ENCODE measurements at regions not wholly inside any gene's neighbourhood (a gene's known extent, or its start where the extent isn't known, plus 50 kb on each side); places are given as distances from the start of the nearest gene placed in this dataset.
"Not testable (repeated sequence)": the region's sequence is repeated elsewhere in the genome, so short reads cannot be mapped to it uniquely, and the experiment has no call there.

GRCh38 chr12:85600841-85601240 is 235.4 kb downstream of the RASSF9 start:
- no peaks in the 10 kb centered on the region for H3K36me3 Mint-ChIP-seq
- peaks cover 8% of the 10 kb centered on the region for H3K9me3 Mint-ChIP-seq
- DNase-seq = no peak
- no peak overlapping the region for H3K27ac Mint-ChIP-seq
- H3K27me3 Mint-ChIP-seq = no peaks in the 10 kb centered on the region
- CTCF ChIA-PET = no interaction called here
- H3K4me1 Mint-ChIP-seq = no peaks in the 10 kb centered on the region
- H3K4me3 Mint-ChIP-seq = no peak overlapping the region

GRCh38 chr12:85603556-85603955 is 232.7 kb downstream of the RASSF9 start:
- no peak overlapping the region for H3K4me3 Mint-ChIP-seq

GRCh38 chr12:85606455-85606854 is 229.8 kb downstream of the RASSF9 start:
- Mint-ChIP-seq H3K27ac (no peak overlapping the region), H3K9me3 (peaks cover 2% of the 10 kb centered on the region), H3K4me1 (no peaks in the 10 kb centered on the region), H3K27me3 (no peaks in the 10 kb centered on the region), H3K4me3 (no peak overlapping the region), H3K36me3 (no peaks in the 10 kb centered on the region)
- no peak for DNase-seq
- CTCF ChIA-PET = no interaction called here

More at GRCh38 chr12:85603556-85603955, 232.7 kb downstream of the RASSF9 start:
- Mint-ChIP-seq H3K27me3 (no peaks in the 10 kb centered on the region), H3K9me3 (no peaks in the 10 kb centered on the region), H3K36me3 (no peaks in the 10 kb centered on the region), H3K4me1 (no peaks in the 10 kb centered on the region), H3K27ac (no peak overlapping the region)
- CTCF ChIA-PET = no interaction called here
- DNase-seq = no peak

- peaks cover 2% of the 10 kb centered on the region for H3K9me3 Mint-ChIP-seq
- H3K27ac Mint-ChIP-seq = no peak overlapping the region
- H3K27me3 Mint-ChIP-seq = no peaks in the 10 kb centered on the region
- no peak overlapping the region for H3K4me3 Mint-ChIP-seq
- H3K4me1 Mint-ChIP-seq = no peaks in the 10 kb centered on the region
- CTCF ChIA-PET = no interaction called here
- no peak for DNase-seq
- H3K36me3 Mint-ChIP-seq = no peaks in the 10 kb centered on the region
Measured at GRCh38 chr12:85609778-85610177, 226.4 kb downstream of the RASSF9 start.

GRCh38 chr12:85610194-85610593 is 226.0 kb downstream of the RASSF9 start:
- no peak for DNase-seq
- Mint-ChIP-seq H3K27ac (no peak overlapping the region), H3K4me3 (no peak overlapping the region), H3K27me3 (no peaks in the 10 kb centered on the region), H3K36me3 (no peaks in the 10 kb centered on the region), H3K4me1 (no peaks in the 10 kb centered on the region), H3K9me3 (peaks cover 2% of the 10 kb centered on the region)
- CTCF ChIA-PET = no interaction called here

- H3K4me1 Mint-ChIP-seq = no peaks in the 10 kb centered on the region
- no peak for DNase-seq
- no peaks in the 10 kb centered on the region for H3K36me3 Mint-ChIP-seq
- H3K27me3 Mint-ChIP-seq = no peaks in the 10 kb centered on the region
- CTCF ChIA-PET = no interaction called here
- H3K9me3 Mint-ChIP-seq = no peaks in the 10 kb centered on the region
- H3K4me3 Mint-ChIP-seq = no peak overlapping the region
- no peak overlapping the region for H3K27ac Mint-ChIP-seq
Measured at GRCh38 chr12:85616201-85616600, 220.0 kb downstream of the RASSF9 start.

GRCh38 chr12:85617307-85618091 is 218.7 kb downstream of the RASSF9 start:
- no peaks in the 10 kb centered on the region for H3K9me3 Mint-ChIP-seq
- H3K27ac Mint-ChIP-seq = no peak overlapping the region
- H3K27me3 Mint-ChIP-seq = no peaks in the 10 kb centered on the region
- H3K4me3 Mint-ChIP-seq = no peak overlapping the region
- no peak for DNase-seq
- CTCF ChIA-PET = no interaction called here
- no peaks in the 10 kb centered on the region for H3K4me1 Mint-ChIP-seq
- H3K36me3 Mint-ChIP-seq = no peaks in the 10 kb centered on the region

- Mint-ChIP-seq H3K36me3 (no peaks in the 10 kb centered on the region), H3K4me1 (no peaks in the 10 kb centered on the region), H3K27me3 (no peaks in the 10 kb centered on the region), H3K27ac (no peak overlapping the region), H3K9me3 (no peaks in the 10 kb centered on the region), H3K4me3 (no peak overlapping the region)
- no peak for DNase-seq
- CTCF ChIA-PET = no interaction called here
Measured at GRCh38 chr12:85621041-85621440, 215.2 kb downstream of the RASSF9 start.

GRCh38 chr12:85623763-85624162 is 212.4 kb downstream of the RASSF9 start:
- Mint-ChIP-seq H3K9me3 (peaks cover 3% of the 10 kb centered on the region), H3K4me3 (no peak overlapping the region), H3K36me3 (no peaks in the 10 kb centered on the region), H3K27me3 (no peaks in the 10 kb centered on the region), H3K27ac (no peak overlapping the region), H3K4me1 (no peaks in the 10 kb centered on the region)
- CTCF ChIA-PET = no interaction called here
- no peak for DNase-seq

- CTCF ChIA-PET = no interaction called here
- no peaks in the 10 kb centered on the region for H3K4me1 Mint-ChIP-seq
- no peak overlapping the region for H3K4me3 Mint-ChIP-seq
- DNase-seq = no peak
- H3K27ac Mint-ChIP-seq = no peak overlapping the region
- H3K36me3 Mint-ChIP-seq = no peaks in the 10 kb centered on the region
- H3K9me3 Mint-ChIP-seq = peaks cover 3% of the 10 kb centered on the region
- H3K27me3 Mint-ChIP-seq = no peaks in the 10 kb centered on the region
Measured at GRCh38 chr12:85625467-85625866, 210.7 kb downstream of the RASSF9 start.

- DNase-seq = no peak
- H3K27ac Mint-ChIP-seq = no peak overlapping the region
- H3K4me3 Mint-ChIP-seq = no peak overlapping the region
- no peaks in the 10 kb centered on the region for H3K36me3 Mint-ChIP-seq
- CTCF ChIA-PET = no interaction called here
- H3K27me3 Mint-ChIP-seq = no peaks in the 10 kb centered on the region
- peaks cover 3% of the 10 kb centered on the region for H3K9me3 Mint-ChIP-seq
- H3K4me1 Mint-ChIP-seq = no peaks in the 10 kb centered on the region
Measured at GRCh38 chr12:85626001-85626783, 210.0 kb downstream of the RASSF9 start.

GRCh38 chr12:85626784-85627171 is 209.4 kb downstream of the RASSF9 start:
- CTCF ChIA-PET = no interaction called here
- Mint-ChIP-seq H3K4me1 (no peaks in the 10 kb centered on the region), H3K4me3 (no peak overlapping the region), H3K9me3 (peaks cover 3% of the 10 kb centered on the region), H3K36me3 (no peaks in the 10 kb centered on the region), H3K27ac (no peak overlapping the region), H3K27me3 (no peaks in the 10 kb centered on the region)
- DNase-seq = no peak

GRCh38 chr12:85627584-85627983 is 208.6 kb downstream of the RASSF9 start:
- no peak for DNase-seq
- H3K27me3 Mint-ChIP-seq = no peaks in the 10 kb centered on the region
- H3K4me3 Mint-ChIP-seq = no peak overlapping the region
- no peaks in the 10 kb centered on the region for H3K36me3 Mint-ChIP-seq
- H3K9me3 Mint-ChIP-seq = peaks cover 3% of the 10 kb centered on the region
- CTCF ChIA-PET = no interaction called here
- no peak overlapping the region for H3K27ac Mint-ChIP-seq
- no peaks in the 10 kb centered on the region for H3K4me1 Mint-ChIP-seq

- H3K36me3 Mint-ChIP-seq, H3K9me3 Mint-ChIP-seq, H3K4me3 Mint-ChIP-seq, H3K27ac Mint-ChIP-seq, H3K4me1 Mint-ChIP-seq, H3K27me3 Mint-ChIP-seq, DNase-seq, CTCF ChIA-PET: not testable (repeated sequence)
Measured at GRCh38 chr12:85628562-85628961, 207.6 kb downstream of the RASSF9 start.

- Mint-ChIP-seq H3K4me1 (no peaks in the 10 kb centered on the region), H3K9me3 (peaks cover 3% of the 10 kb centered on the region), H3K27ac (no peak overlapping the region), H3K36me3 (no peaks in the 10 kb centered on the region), H3K27me3 (no peaks in the 10 kb centered on the region), H3K4me3 (no peak overlapping the region)
- no peak for DNase-seq
- CTCF ChIA-PET = no interaction called here
Measured at GRCh38 chr12:85630851-85631250, 205.4 kb downstream of the RASSF9 start.

All from activated naive CD4-positive, alpha-beta T cell treated with anti-CD3 and anti-CD28 coated beads, Interleukin-2, amount 10 ng/mL, durations not matched to agents 7 days and 5 days (primary cell).